Hepatocyte (in vitro differentiated cells): ENCODE measurements at regions not wholly inside any gene's neighbourhood (a gene's known extent, or its start where the extent isn't known, plus 50 kb on each side); places are given as distances from the start of the nearest gene placed in this dataset.

Experiments
- EZH2 ChIP-seq: fragments of 200-600 bp; sonication (generic); IDR thresholded peaks from 2 replicates; pipeline ENCODE4 v1.6.1; 2016; ENCODE audit warnings: antibody characterized with exemption, mild to moderate bottlenecking, borderline replicate concordance
- EZH2phosphoT487 ChIP-seq: fragments of 200-600 bp; sonication (generic); IDR thresholded peaks from one replicate; pipeline ENCODE4 v1.6.1; 2018; ENCODE audit warnings: antibody characterized with exemption, mild to moderate bottlenecking, low read depth, moderate library complexity; ENCODE audit not compliant: unreplicated experiment, severe bottlenecking
- TF ChIP-seq, protein P1 (sequence below): fragments of 200-600 bp; sonication (generic); IDR thresholded peaks from 2 replicates; pipeline ENCODE4 v1.5.1; 2016; ENCODE audit warnings: antibody characterized with exemption, mild to moderate bottlenecking; ENCODE audit not compliant: poor library complexity

DNA sequence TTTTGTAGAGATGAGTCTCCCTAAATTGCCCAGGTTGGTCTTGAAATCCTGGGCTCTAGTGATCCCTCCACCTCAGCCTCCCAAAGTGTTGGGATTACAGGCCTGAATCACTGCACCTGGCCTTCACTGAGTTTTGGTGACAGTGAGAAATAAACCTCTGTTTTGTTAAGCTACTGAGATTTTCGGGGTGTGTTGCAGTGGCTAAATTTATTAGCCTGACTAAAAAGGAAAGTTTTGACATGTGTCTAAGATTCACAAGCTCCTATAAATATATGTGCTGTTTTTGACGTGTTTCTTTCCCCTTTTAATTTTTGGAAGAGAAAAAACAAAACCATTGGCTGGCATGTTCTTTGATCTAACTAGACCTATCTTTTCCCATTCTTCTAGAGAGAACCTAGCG lies 190.5 kb upstream of the MC4R start:
- TF ChIP-seq EZH2phosphoT487 (no peak), EZH2 (no peak)
- TF ChIP-seq, protein P1, sequence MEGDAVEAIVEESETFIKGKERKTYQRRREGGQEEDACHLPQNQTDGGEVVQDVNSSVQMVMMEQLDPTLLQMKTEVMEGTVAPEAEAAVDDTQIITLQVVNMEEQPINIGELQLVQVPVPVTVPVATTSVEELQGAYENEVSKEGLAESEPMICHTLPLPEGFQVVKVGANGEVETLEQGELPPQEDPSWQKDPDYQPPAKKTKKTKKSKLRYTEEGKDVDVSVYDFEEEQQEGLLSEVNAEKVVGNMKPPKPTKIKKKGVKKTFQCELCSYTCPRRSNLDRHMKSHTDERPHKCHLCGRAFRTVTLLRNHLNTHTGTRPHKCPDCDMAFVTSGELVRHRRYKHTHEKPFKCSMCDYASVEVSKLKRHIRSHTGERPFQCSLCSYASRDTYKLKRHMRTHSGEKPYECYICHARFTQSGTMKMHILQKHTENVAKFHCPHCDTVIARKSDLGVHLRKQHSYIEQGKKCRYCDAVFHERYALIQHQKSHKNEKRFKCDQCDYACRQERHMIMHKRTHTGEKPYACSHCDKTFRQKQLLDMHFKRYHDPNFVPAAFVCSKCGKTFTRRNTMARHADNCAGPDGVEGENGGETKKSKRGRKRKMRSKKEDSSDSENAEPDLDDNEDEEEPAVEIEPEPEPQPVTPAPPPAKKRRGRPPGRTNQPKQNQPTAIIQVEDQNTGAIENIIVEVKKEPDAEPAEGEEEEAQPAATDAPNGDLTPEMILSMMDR, result no peak
